SK-N-MC (cell line): ENCODE measurements at regions not wholly inside any gene's neighbourhood (a gene's known extent, or its start where the extent isn't known, plus 50 kb on each side); places are given as distances from the start of the nearest gene placed in this dataset.

Experiments used
- EZH2 ChIP-seq: fragments of 200-600 bp; sonication (generic); IDR thresholded peaks from one replicate; pipeline ENCODE4 v1.6.1; 2017; ENCODE audit warnings: antibody characterized with exemption
- FOXP2 ChIP-seq: optimal IDR thresholded peaks from 2 replicates; pipeline ENCODE3; 2011; ENCODE audit warnings: mild to moderate bottlenecking, moderate library complexity; ENCODE audit not compliant: insufficient read depth; ENCODE audit errors: extremely low read length, control extremely low read depth
- POLR2AphosphoS5 ChIP-seq: IDR thresholded peaks from 2 replicates; pipeline ENCODE4 v1.6.1; 2012; ENCODE audit warnings: mild to moderate bottlenecking, low read depth, low read length, borderline replicate concordance

- TF ChIP-seq EZH2 (no peak), POLR2AphosphoS5 (no peak), FOXP2 (no peak)
Observed at GRCh38 chrX:131792356-131792749, 230.7 kb upstream of the STK26 start.
